ENCODE measurements at regions not wholly inside any gene's neighbourhood (a gene's known extent, or its start where the extent isn't known, plus 50 kb on each side); places are given as distances from the start of the nearest gene placed in this dataset.

- Histone ChIP-seq H3K79me2 (ENCODE audit: control insufficient read depth, insufficient read depth, low read length) (no peaks in the 10 kb centered on the region), H3K9ac (replicated peaks; ENCODE audit: extremely low read depth, insufficient read depth, low read length) (no peak overlapping the region), H2AFZ (ENCODE audit: low read depth, low read length) (no peak overlapping the region), H3K9me3 (replicated peaks; ENCODE audit: control insufficient read depth, insufficient read depth, low read length) (no peaks in the 10 kb centered on the region), H3K4me3 (replicated peaks in 1 of 3; ENCODE audit: insufficient read depth in 1 of 3, low read depth in 1 of 3, low read length in 3 of 3) (no peak overlapping the region), H4K20me1 (replicated peaks; ENCODE audit: control insufficient read depth, extremely low read depth, insufficient read depth, low read length) (no peaks in the 10 kb centered on the region), H3K27ac (ENCODE audit: insufficient read depth, low read depth, low read length) (no peak overlapping the region), H3K36me3 (ENCODE audit: control insufficient read depth in 2 of 2, extremely low read depth in 1 of 2, insufficient read depth in 2 of 2, low read length in 2 of 2) (no peaks in the 10 kb centered on the region), H3K9me1 (replicated peaks; ENCODE audit: control insufficient read depth, extremely low read depth, insufficient read depth, low read length) (no peaks in the 10 kb centered on the region), H3K4me1 (ENCODE audit: control insufficient read depth, extremely low read depth, insufficient read depth, low read length) (no peaks in the 10 kb centered on the region), H3K4me2 (ENCODE audit: insufficient read depth, low read length) (no peak overlapping the region), H3K27me3 (ENCODE audit: control insufficient read depth in 2 of 2, insufficient read depth in 2 of 2, low read length in 2 of 2) (peaks cover 0 to 3% of the 10 kb centered on the region in 2 experiments)
- intact Hi-C loops (cut with micrococcal nuclease) (no loop called here), dilution Hi-C loops (cut with MboI; ENCODE audit: extremely low pct_ligation_motif_present, low sequenced_read_pairs) (no loop called here)
- no peak for FAIRE-seq
- BruUV-seq (replicated peaks): no TSS peak
- POLR2A ChIA-PET: no interaction called here
- no peak for DNase-seq (ENCODE audit: low read depth, low spot score)
- TF ChIP-seq MYC (IDR thresholded peaks at IDR 0.05; ENCODE audit: low read depth, low read length) (no peak), JUN (IDR thresholded peaks at IDR 0.05; ENCODE audit: borderline replicate concordance, insufficient read depth, insufficient read length, low read depth) (no peak), GATA2 (IDR thresholded peaks at IDR 0.05; ENCODE audit: insufficient read depth, insufficient read length, low read depth, low read length) (no peak), FOS (IDR thresholded peaks at IDR 0.05; ENCODE audit: borderline replicate concordance, insufficient read depth, low read length) (no peak), POLR2A (IDR thresholded peaks at IDR 0.05; ENCODE audit: low read depth, low read length) (no peak), POLR2AphosphoS5 (IDR thresholded peaks at IDR 0.05; ENCODE audit: insufficient read depth, low read depth, low read length) (no peak), EZH2 (IDR thresholded peaks at IDR 0.05; ENCODE audit: borderline replicate concordance, low read depth, low read length, severe bottlenecking) (no peak), CTCF (IDR thresholded peaks at IDR 0.05; ENCODE audit: extremely low read depth in 1 of 2, insufficient read depth in 1 of 2, low read depth in 1 of 2, low read length in 2 of 2) (no peak), MAX (IDR thresholded peaks at IDR 0.05; ENCODE audit: insufficient read depth, insufficient read length) (no peak)
- CTCF ChIA-PET: no interaction called here
These were observed 88.7 kb upstream of the UBE2E2 start for GRCh38 chr3:23114432-23114831.

All from endothelial cell of umbilical vein (primary cell).